Mesenchymal stem cell (in vitro differentiated cells and primary cell): ENCODE measurements at regions not wholly inside any gene's neighbourhood (a gene's known extent, or its start where the extent isn't known, plus 50 kb on each side); places are given as distances from the start of the nearest gene placed in this dataset.

ENCODE experiments used
- DNase-seq: peaks from one replicate; pipeline ENCODE4 v3.0.0-alpha.2; 2013
- H2AFZ ChIP-seq: one replicate; pipeline ENCODE4 v1.6.1; 2013; ENCODE audit warnings: low read depth, mild to moderate bottlenecking, control low read depth, inconsistent platforms, low read length, moderate library complexity
- H2AK5ac ChIP-seq: 2 replicates; pipeline ENCODE4 v1.6.1; 2013; ENCODE audit warnings: low read length, moderate library complexity, mild to moderate bottlenecking, inconsistent platforms; ENCODE audit not compliant: severe bottlenecking
- H2BK120ac ChIP-seq: one replicate; pipeline ENCODE4 v1.6.1; 2013; ENCODE audit warnings: low read depth, mild to moderate bottlenecking, inconsistent platforms, low read length, moderate library complexity
- H2BK12ac ChIP-seq, 2 experiments: one replicate each; pipeline ENCODE4 v1.6.1; 2013; ENCODE audit warnings: inconsistent platforms in 2 of 2, low read length in 2 of 2, mild to moderate bottlenecking in 2 of 2, moderate library complexity in 2 of 2, control low read depth in 1 of 2
- H2BK15ac ChIP-seq: one replicate; pipeline ENCODE4 v1.6.1; 2013; ENCODE audit warnings: mild to moderate bottlenecking, low read depth, inconsistent platforms; ENCODE audit not compliant: poor library complexity, severe bottlenecking
- H2BK5ac ChIP-seq: 2 replicates; pipeline ENCODE4 v1.6.1; 2013; ENCODE audit warnings: low read depth, mild to moderate bottlenecking, low read length, control low read depth, inconsistent platforms; ENCODE audit not compliant: poor library complexity, severe bottlenecking
- H3K14ac ChIP-seq, 2 experiments: one replicate each; pipeline ENCODE4 v1.6.1; 2013; ENCODE audit warnings: inconsistent platforms in 2 of 2, low read length in 2 of 2, control low read depth in 1 of 2, mild to moderate bottlenecking in 1 of 2, moderate library complexity in 1 of 2
- H3K18ac ChIP-seq, 2 experiments: one replicate each; pipeline ENCODE4 v1.6.1; 2013; ENCODE audit warnings: inconsistent platforms in 2 of 2, low read length in 2 of 2, control low read depth in 1 of 2, low read depth in 1 of 2, mild to moderate bottlenecking in 1 of 2
- H3K23ac ChIP-seq, 2 experiments: one replicate each; pipeline ENCODE4 v1.6.1; 2013; ENCODE audit warnings: inconsistent platforms in 2 of 2, low read length in 2 of 2, mild to moderate bottlenecking in 2 of 2, moderate library complexity in 2 of 2, control low read depth in 1 of 2
- H3K27ac ChIP-seq: 2 replicates; pipeline ENCODE4 v1.5.1; 2013; ENCODE audit warnings: mild to moderate bottlenecking, moderate library complexity, low read length, control low read depth, inconsistent platforms; ENCODE audit not compliant: poor library complexity, severe bottlenecking
- H3K27me3 ChIP-seq, 2 experiments: 2 replicates each; pipeline versions ENCODE4 v1.6.1 to v1.7.0; 2013; ENCODE audit warnings: low read length in 2 of 2, mild to moderate bottlenecking in 2 of 2, moderate library complexity in 2 of 2, control low read depth in 1 of 2, inconsistent platforms in 1 of 2; ENCODE audit not compliant: control insufficient read depth in 1 of 2, insufficient read depth in 1 of 2
- H3K36me3 ChIP-seq, 2 experiments: 2 replicates each; pipeline versions ENCODE4 v1.6.1 to v1.7.0; 2013; ENCODE audit warnings: low read length in 2 of 2, control low read depth in 1 of 2, inconsistent platforms in 1 of 2, low read depth in 1 of 2, mild to moderate bottlenecking in 1 of 2; ENCODE audit not compliant: insufficient read depth in 2 of 2, control insufficient read depth in 1 of 2
- H3K4ac ChIP-seq, 2 experiments: one replicate each; pipeline ENCODE4 v1.6.1; 2013; ENCODE audit warnings: inconsistent platforms in 2 of 2, low read length in 2 of 2, mild to moderate bottlenecking in 2 of 2, moderate library complexity in 2 of 2, control low read depth in 1 of 2, low read depth in 1 of 2
- H3K4me1 ChIP-seq: 2 replicates; pipeline ENCODE4 v1.6.1; 2013; ENCODE audit warnings: low read depth, low read length, control low read depth; ENCODE audit not compliant: control insufficient read depth, insufficient read depth
- H3K4me2 ChIP-seq: 2 replicates; pipeline ENCODE4 v1.6.1; 2013; ENCODE audit warnings: low read length, mild to moderate bottlenecking, inconsistent platforms; ENCODE audit not compliant: poor library complexity, severe bottlenecking
- H3K4me3 ChIP-seq, 2 experiments: 2 replicates each; pipeline versions ENCODE4 v1.5.1 to v1.7.0; 2013; ENCODE audit warnings: low read length in 2 of 2, mild to moderate bottlenecking in 2 of 2, control low read depth in 1 of 2, low read depth in 1 of 2; ENCODE audit not compliant: insufficient read depth in 1 of 2
- H3K79me1 ChIP-seq: replicated peaks from 2 replicates; pipeline ENCODE4 v1.6.1; 2013; ENCODE audit warnings: mild to moderate bottlenecking, control low read depth, low read length, inconsistent platforms; ENCODE audit not compliant: poor library complexity, severe bottlenecking
- H3K9ac ChIP-seq: 2 replicates; pipeline ENCODE4 v1.7.0; 2013; ENCODE audit warnings: mild to moderate bottlenecking, low read length, moderate library complexity
- H3K9me3 ChIP-seq: 2 replicates; pipeline ENCODE4 v1.7.0; 2013; ENCODE audit warnings: mild to moderate bottlenecking, low read length; ENCODE audit not compliant: control insufficient read depth
- H4K8ac ChIP-seq: one replicate; pipeline ENCODE4 v1.6.1; 2013; ENCODE audit warnings: inconsistent platforms, mild to moderate bottlenecking, low read length, moderate library complexity
- H4K91ac ChIP-seq: one replicate; pipeline ENCODE4 v1.6.1; 2013; ENCODE audit warnings: mild to moderate bottlenecking, low read length, inconsistent platforms
- WGBS: methylation state at CpG from one replicate; pipeline ENCODE4 v1.1.7; 2013; ENCODE audit warnings: mixed read lengths; 5-methylcytosine and 5-hydroxymethylcytosine counted together

DNA sequence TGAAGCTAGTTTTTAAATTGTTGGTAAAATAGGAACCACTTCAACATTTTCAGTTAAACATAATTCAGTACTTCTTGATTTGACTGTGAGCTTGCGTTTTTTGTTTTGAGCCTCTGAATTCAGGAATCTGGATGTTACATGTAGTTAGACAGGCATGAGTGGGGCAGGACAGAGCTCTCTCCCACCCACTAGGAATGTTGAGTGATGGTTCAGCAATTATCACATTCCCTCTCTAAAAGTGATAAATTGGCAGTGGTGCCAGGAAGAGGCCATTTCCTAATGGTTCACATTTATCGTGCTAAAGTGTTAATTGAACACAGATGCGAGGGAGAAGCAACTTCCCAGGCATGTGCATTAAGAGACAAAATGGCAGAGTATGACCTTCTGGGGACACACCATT lies 465.5 kb upstream of the HTR1E start:
- Histone ChIP-seq H3K9ac (no peak overlapping the region), H3K9me3 (no peaks in the 10 kb centered on the region), H2BK15ac (no peak overlapping the region), H3K4ac (no peak overlapping the region), H3K4me2 (no peak overlapping the region), H2AFZ (no peak overlapping the region), H4K8ac (no peak overlapping the region), H3K4me1 (no peaks in the 10 kb centered on the region), H2AK5ac (no peak overlapping the region), H3K18ac (no peak overlapping the region), H3K4me3 (no peak overlapping the region), H4K91ac (no peak overlapping the region), H3K14ac (no peak overlapping the region), H3K36me3 (no peaks in the 10 kb centered on the region), H2BK5ac (no peak overlapping the region), H2BK120ac (no peak overlapping the region), H2BK12ac (no peak overlapping the region), H3K79me1 (no peaks in the 10 kb centered on the region), H3K23ac (no peak overlapping the region), H3K27ac (no peak overlapping the region), H3K27me3 (no peaks in the 10 kb centered on the region)
- DNase-seq = no peak
- 61% methylated on average over 3 of the region's 3 CpGs for WGBS

DNA sequence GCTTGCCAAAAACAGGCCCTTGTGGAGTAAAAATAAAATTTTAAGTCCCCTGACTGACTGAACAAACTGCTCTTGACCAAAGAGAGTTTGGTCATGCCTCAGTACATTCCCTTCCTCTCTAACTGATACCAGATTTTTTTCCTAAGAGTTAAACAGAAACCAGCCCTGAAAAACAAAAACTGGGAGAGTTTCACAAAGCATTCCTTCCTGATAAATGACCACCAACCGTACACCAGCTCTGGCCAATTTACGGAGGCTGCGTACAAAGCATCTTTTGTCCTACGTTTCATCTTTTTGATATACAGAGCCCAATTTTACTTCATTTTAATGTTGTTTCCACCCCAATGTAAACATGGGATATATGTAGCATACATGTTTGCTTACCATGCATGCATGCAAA lies 477.4 kb upstream of the HTR1E start:
- no peak overlapping the region for H3K9ac ChIP-seq
- no peak overlapping the region for H2AK5ac ChIP-seq
- no peak for DNase-seq
- H3K4ac ChIP-seq = no peak overlapping the region
- no peaks in the 10 kb centered on the region for H3K27me3 ChIP-seq
- H3K79me1 ChIP-seq = no peaks in the 10 kb centered on the region
- H3K36me3 ChIP-seq = no peaks in the 10 kb centered on the region
- no peak overlapping the region for H3K4me2 ChIP-seq
- no peak overlapping the region for H2BK12ac ChIP-seq
- no peak overlapping the region for H2BK5ac ChIP-seq
- H2AFZ ChIP-seq = no peak overlapping the region
- no peaks in the 10 kb centered on the region for H3K4me1 ChIP-seq
- H2BK15ac ChIP-seq = no peak overlapping the region
- H3K18ac ChIP-seq = no peak overlapping the region
- WGBS = 97% methylated on average over 4 of the region's 4 CpGs
- H3K23ac ChIP-seq = no peak overlapping the region
- H2BK120ac ChIP-seq = no peak overlapping the region
- H4K91ac ChIP-seq = no peak overlapping the region
- H4K8ac ChIP-seq = no peak overlapping the region
- H3K14ac ChIP-seq = no peak overlapping the region
- peaks cover 19% of the 10 kb centered on the region for H3K9me3 ChIP-seq
- H3K27ac ChIP-seq = no peak overlapping the region
- no peak overlapping the region for H3K4me3 ChIP-seq

DNA sequence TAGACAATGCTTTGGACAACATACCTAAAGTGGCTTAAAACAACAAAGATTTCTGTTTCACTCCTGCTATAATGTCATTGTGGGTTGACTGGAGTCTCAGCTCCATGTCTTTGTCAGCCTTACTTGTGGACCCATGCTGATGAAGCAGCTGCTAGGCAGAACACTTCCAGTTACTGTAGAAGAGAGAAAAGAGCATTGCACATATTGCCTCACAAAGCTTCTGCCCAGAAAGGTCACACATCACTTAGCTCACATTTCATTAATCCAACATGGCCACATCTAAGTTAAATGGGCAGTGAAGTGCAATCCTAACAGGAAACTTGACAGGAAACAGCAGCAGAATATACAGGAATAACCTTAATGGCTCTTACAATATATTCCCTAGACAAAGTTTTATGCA lies 480.5 kb upstream of the HTR1E start:
- H3K27ac ChIP-seq = no peak overlapping the region
- H2BK120ac ChIP-seq = no peak overlapping the region
- H3K14ac ChIP-seq = no peak overlapping the region
- no peaks in the 10 kb centered on the region for H3K27me3 ChIP-seq
- H3K9ac ChIP-seq = no peak overlapping the region
- H3K36me3 ChIP-seq = no peaks in the 10 kb centered on the region
- no peak overlapping the region for H3K4me3 ChIP-seq
- H4K91ac ChIP-seq = no peak overlapping the region
- no peak overlapping the region for H2AK5ac ChIP-seq
- no peak overlapping the region for H3K18ac ChIP-seq
- no peak overlapping the region for H3K23ac ChIP-seq
- H3K79me1 ChIP-seq = no peaks in the 10 kb centered on the region
- no peaks in the 10 kb centered on the region for H3K4me1 ChIP-seq
- no peak overlapping the region for H2AFZ ChIP-seq
- H2BK5ac ChIP-seq = no peak overlapping the region
- no peak overlapping the region for H4K8ac ChIP-seq
- H3K4ac ChIP-seq = no peak overlapping the region
- no peak overlapping the region for H2BK12ac ChIP-seq
- H3K9me3 ChIP-seq = peaks cover 7% of the 10 kb centered on the region
- H2BK15ac ChIP-seq = no peak overlapping the region
- DNase-seq = no peak
- no peak overlapping the region for H3K4me2 ChIP-seq

- H3K4me1 ChIP-seq = no peaks in the 10 kb centered on the region
- H2BK120ac ChIP-seq = no peak overlapping the region
- no peak overlapping the region for H2BK12ac ChIP-seq
- no peak overlapping the region for H3K18ac ChIP-seq
- H4K91ac ChIP-seq = no peak overlapping the region
- DNase-seq = no peak
- H4K8ac ChIP-seq = no peak overlapping the region
- no peak overlapping the region for H2AK5ac ChIP-seq
- H2BK5ac ChIP-seq = no peak overlapping the region
- no peak overlapping the region for H2AFZ ChIP-seq
- H3K14ac ChIP-seq = no peak overlapping the region
- H3K23ac ChIP-seq = no peak overlapping the region
- H3K27ac ChIP-seq = no peak overlapping the region
- H3K9me3 ChIP-seq = no peaks in the 10 kb centered on the region
- H3K4me2 ChIP-seq = no peak overlapping the region
- no peaks in the 10 kb centered on the region for H3K27me3 ChIP-seq
- no peak overlapping the region for H3K4ac ChIP-seq
- no peak overlapping the region for H3K4me3 ChIP-seq
- H3K9ac ChIP-seq = no peak overlapping the region
- H3K79me1 ChIP-seq = no peaks in the 10 kb centered on the region
- WGBS = 0% methylated on average over 1 of the region's 1 CpG
- H2BK15ac ChIP-seq = no peak overlapping the region
- no peaks in the 10 kb centered on the region for H3K36me3 ChIP-seq
Measured at GRCh38 chr6:86453232-86453631, 484.1 kb upstream of the HTR1E start.
